ENCODE measurements at regions not wholly inside any gene's neighbourhood (a gene's known extent, or its start where the extent isn't known, plus 50 kb on each side); places are given as distances from the start of the nearest gene placed in this dataset.

DNA sequence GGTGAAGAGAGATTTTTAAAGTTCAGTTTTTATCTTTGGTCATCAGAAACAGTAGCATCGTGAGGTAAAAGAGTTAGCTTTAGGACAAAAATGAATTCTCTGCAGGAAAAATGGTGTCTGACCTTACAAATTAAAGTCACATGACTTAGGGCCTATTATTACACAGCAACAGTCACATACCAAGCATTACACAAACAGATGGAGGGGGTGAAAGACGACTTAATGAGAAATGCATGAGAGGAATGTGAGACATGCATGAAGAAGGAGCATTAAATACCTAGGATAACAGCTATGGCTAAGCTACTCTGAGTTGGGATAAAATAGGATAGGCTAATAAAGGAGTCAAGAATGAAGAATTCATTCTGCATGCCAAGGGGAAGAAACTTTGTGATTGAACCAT is 77.5 kb downstream of the BLID start:
- TF ChIP-seq CTCF (IDR thresholded peaks at IDR 0.05) (no peak), POLR2A (IDR thresholded peaks at IDR 0.05) (no peak), POLR2AphosphoS5 (IDR thresholded peaks at IDR 0.05; ENCODE audit: insufficient read depth in 1 of 2, low read depth in 1 of 2) (no peak)

All from vagina (tissue), 2 donors.